ENCODE measurements at regions not wholly inside any gene's neighbourhood (a gene's known extent, or its start where the extent isn't known, plus 50 kb on each side); places are given as distances from the start of the nearest gene placed in this dataset.

DNA sequence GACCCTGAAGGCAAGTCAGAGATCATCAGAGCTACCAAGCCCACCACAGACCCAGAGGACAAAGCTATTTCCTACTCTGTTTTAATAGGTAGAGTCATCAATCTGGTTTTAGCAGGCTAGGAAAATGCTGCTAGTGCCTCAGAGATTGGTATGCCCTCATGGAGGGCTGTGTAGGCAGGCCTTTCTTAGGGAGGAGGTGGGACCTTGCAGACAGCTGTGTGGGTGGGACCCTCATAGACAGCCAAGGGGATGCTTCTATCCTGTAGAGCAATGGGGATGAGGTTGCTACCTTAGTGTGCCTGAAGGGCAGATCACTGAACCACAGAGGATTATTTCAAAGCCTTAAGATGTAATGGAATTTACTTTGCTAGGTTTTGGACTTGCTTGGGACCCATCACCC lies 534.9 kb upstream of the KLF12 start:
- H3K4me3 ChIP-seq, result no peak overlapping the region
- no peaks in the 10 kb centered on the region for H3K9me3 ChIP-seq
- TF ChIP-seq, protein P1, sequence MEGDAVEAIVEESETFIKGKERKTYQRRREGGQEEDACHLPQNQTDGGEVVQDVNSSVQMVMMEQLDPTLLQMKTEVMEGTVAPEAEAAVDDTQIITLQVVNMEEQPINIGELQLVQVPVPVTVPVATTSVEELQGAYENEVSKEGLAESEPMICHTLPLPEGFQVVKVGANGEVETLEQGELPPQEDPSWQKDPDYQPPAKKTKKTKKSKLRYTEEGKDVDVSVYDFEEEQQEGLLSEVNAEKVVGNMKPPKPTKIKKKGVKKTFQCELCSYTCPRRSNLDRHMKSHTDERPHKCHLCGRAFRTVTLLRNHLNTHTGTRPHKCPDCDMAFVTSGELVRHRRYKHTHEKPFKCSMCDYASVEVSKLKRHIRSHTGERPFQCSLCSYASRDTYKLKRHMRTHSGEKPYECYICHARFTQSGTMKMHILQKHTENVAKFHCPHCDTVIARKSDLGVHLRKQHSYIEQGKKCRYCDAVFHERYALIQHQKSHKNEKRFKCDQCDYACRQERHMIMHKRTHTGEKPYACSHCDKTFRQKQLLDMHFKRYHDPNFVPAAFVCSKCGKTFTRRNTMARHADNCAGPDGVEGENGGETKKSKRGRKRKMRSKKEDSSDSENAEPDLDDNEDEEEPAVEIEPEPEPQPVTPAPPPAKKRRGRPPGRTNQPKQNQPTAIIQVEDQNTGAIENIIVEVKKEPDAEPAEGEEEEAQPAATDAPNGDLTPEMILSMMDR (IDR thresholded peaks at IDR 0.05), result no peak
- TF ChIP-seq EP300 (IDR thresholded peaks at IDR 0.05) (no peak), POLR2A (IDR thresholded peaks at IDR 0.05) (no peak)
- H3K27ac ChIP-seq, result no peak overlapping the region
- H3K4me1 ChIP-seq (ENCODE audit: insufficient read depth), result no peaks in the 10 kb centered on the region
- H3K36me3 ChIP-seq, result no peaks in the 10 kb centered on the region
- no peak for DNase-seq
- intact Hi-C loops (cut with DNase I), result no loop called here
- H3K27me3 ChIP-seq, result no peaks in the 10 kb centered on the region

DNA sequence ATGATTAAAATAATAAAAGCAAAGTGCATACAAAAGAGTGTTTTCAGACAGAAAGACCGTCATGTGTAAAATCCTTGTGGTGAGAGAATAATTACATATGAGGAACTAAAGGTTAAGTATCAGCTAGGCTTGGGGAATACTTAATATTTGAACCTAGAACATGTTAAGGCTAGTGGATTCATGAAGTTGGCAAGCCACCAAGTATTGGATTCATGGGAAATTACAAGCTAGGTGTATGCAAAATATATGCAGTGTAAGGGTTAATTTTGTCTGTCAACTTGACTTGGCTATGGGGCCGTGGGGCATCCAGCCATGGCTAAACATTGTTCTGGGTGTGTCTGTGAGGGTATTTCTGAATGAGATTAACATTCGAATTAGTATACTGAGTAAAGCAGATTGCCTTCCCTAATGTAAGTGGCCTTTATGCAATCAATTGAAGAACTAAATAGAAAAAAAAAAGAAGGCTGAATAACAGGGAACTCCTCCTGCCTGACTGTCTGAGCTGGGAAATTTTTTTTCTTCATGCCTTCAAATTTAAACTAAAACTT lies 533.5 kb upstream of the KLF12 start:
- H3K9me3 ChIP-seq, result no peaks in the 10 kb centered on the region
- no peak for DNase-seq
- no peaks in the 10 kb centered on the region for H3K36me3 ChIP-seq
- no peak overlapping the region for H3K27ac ChIP-seq
- H3K4me3 ChIP-seq, result no peak overlapping the region
- intact Hi-C loops (cut with DNase I), result no loop called here
- 75 to 78% (median 76%) methylated on average over 3 of the region's 3 CpGs for WGBS, 3 donors
- TF ChIP-seq EP300 (IDR thresholded peaks at IDR 0.05), result no peak
- TF ChIP-seq, protein P1 (IDR thresholded peaks at IDR 0.05), result no peak
- TF ChIP-seq POLR2A (IDR thresholded peaks at IDR 0.05), result no peak
- H3K27me3 ChIP-seq, result no peaks in the 10 kb centered on the region
- H3K4me1 ChIP-seq (ENCODE audit: insufficient read depth), result no peaks in the 10 kb centered on the region

DNA sequence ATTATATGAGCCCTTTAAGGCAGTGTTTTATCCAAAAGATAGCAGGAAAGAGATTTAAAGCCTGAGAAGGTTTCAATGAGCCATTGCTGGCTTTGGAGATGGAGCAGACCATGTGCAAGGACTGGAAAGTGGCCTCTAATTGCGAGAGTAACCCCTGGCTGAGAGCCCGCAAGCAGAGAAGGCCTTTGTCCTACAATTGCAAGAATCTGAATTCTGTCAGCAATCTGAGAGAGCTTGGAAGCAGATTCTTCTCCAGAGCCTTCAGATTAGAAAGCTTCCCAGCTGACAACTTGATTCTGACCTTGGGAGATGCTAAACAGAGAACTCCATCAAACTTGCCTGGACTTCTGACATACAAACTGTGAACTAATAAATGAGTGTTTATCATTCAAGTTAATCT lies 528.7 kb upstream of the KLF12 start:
- Histone ChIP-seq H3K27ac (no peak overlapping the region), H3K9me3 (no peaks in the 10 kb centered on the region), H3K4me3 (no peak overlapping the region), H3K36me3 (no peaks in the 10 kb centered on the region), H3K4me1 (ENCODE audit: insufficient read depth) (no peaks in the 10 kb centered on the region), H3K27me3 (no peaks in the 10 kb centered on the region)
- DNase-seq, result peak in 3 of 5 donors; percentile 18 to 29 (median 19)
- TF ChIP-seq POLR2A (IDR thresholded peaks at IDR 0.05) (no peak), EP300 (IDR thresholded peaks at IDR 0.05) (no peak)
- TF ChIP-seq, protein P1 (IDR thresholded peaks at IDR 0.05), result no peak
- intact Hi-C loops (cut with DNase I), result no loop called here
- WGBS, 3 donors, result 22 to 46% (median 46%) methylated on average over 2 of the region's 2 CpGs

- Histone ChIP-seq H3K27ac (no peak overlapping the region), H3K9me3 (no peaks in the 10 kb centered on the region), H3K36me3 (no peaks in the 10 kb centered on the region), H3K4me1 (ENCODE audit: insufficient read depth) (no peaks in the 10 kb centered on the region), H3K27me3 (no peaks in the 10 kb centered on the region), H3K4me3 (no peak overlapping the region)
- no peak for DNase-seq
- no peak for TF ChIP-seq EP300 (IDR thresholded peaks at IDR 0.05)
- no peak for TF ChIP-seq POLR2A (IDR thresholded peaks at IDR 0.05)
- TF ChIP-seq, protein P1 (IDR thresholded peaks at IDR 0.05), result no peak
- intact Hi-C loops (cut with DNase I), result no loop called here
- WGBS, 3 donors, result 76 to 79% (median 78%) methylated on average over 2 of the region's 2 CpGs
These were observed 527.6 kb upstream of the KLF12 start for GRCh38 chr13:74661851-74662250.

Measured in ovary (tissue), 7 donors.